Panc1 (cell line): ENCODE measurements at regions not wholly inside any gene's neighbourhood (a gene's known extent, or its start where the extent isn't known, plus 50 kb on each side); places are given as distances from the start of the nearest gene placed in this dataset.

Source experiments
- CTCF ChIP-seq: fragments of 450-650 bp; IDR thresholded peaks from 2 replicates; pipeline ENCODE4 v1.5.1; 2017; ENCODE audit warnings: mild to moderate bottlenecking
- POLR2AphosphoS5 ChIP-seq: IDR thresholded peaks from 2 replicates; pipeline ENCODE4 v1.6.1; 2012; ENCODE audit warnings: mild to moderate bottlenecking, low read depth, low read length, moderate library complexity
- REST ChIP-seq, 2 experiments: IDR thresholded peaks; 2 replicates each; pipeline ENCODE4 v1.6.1; 2011 to 2012; ENCODE audit warnings: low read depth in 2 of 2, control low read depth in 1 of 2, low read length in 1 of 2, mild to moderate bottlenecking in 1 of 2, moderate library complexity in 1 of 2; ENCODE audit not compliant: insufficient read depth in 1 of 2

- TF ChIP-seq CTCF (no peak), POLR2AphosphoS5 (no peak), REST (IDR thresholded peaks at IDR 0.05; ENCODE audit: insufficient read depth in 1 of 2, low read depth in 2 of 2, low read length in 1 of 2) (no peak)
Measured at GRCh38 chr5:2173151-2173834, 290.6 kb upstream of the IRX4 start.
